ENCODE measurements at regions not wholly inside any gene's neighbourhood (a gene's known extent, or its start where the extent isn't known, plus 50 kb on each side); places are given as distances from the start of the nearest gene placed in this dataset.

- TF ChIP-seq ZNF184 (tag by site-specific recombination; IDR thresholded peaks at IDR 0.05) (no peak), ZNF707 (tag by site-specific recombination; IDR thresholded peaks at IDR 0.05) (no peak), SP3 (tag by site-specific recombination; IDR thresholded peaks at IDR 0.05) (no peak), ZNF362 (tag by site-specific recombination; IDR thresholded peaks at IDR 0.05) (no peak), ZNF274 (IDR thresholded peaks at IDR 0.05; ENCODE audit: low read length) (no peak), ZNF274 (tag by site-specific recombination; IDR thresholded peaks at IDR 0.05; ENCODE audit: borderline replicate concordance) (no peak), PRDM2 (tag by site-specific recombination; IDR thresholded peaks at IDR 0.05; ENCODE audit: borderline replicate concordance) (no peak), ATF2 (tag by site-specific recombination; IDR thresholded peaks at IDR 0.05; ENCODE audit: low read depth) (no peak), TCF7L2 (IDR thresholded peaks at IDR 0.05; ENCODE audit: borderline replicate concordance, low read depth, low read length) (no peak), ZBTB17 (tag by site-specific recombination; IDR thresholded peaks at IDR 0.05) (no peak), ZNF837 (tag by site-specific recombination; IDR thresholded peaks at IDR 0.05) (no peak)
- TF ChIP-seq, protein P1, sequence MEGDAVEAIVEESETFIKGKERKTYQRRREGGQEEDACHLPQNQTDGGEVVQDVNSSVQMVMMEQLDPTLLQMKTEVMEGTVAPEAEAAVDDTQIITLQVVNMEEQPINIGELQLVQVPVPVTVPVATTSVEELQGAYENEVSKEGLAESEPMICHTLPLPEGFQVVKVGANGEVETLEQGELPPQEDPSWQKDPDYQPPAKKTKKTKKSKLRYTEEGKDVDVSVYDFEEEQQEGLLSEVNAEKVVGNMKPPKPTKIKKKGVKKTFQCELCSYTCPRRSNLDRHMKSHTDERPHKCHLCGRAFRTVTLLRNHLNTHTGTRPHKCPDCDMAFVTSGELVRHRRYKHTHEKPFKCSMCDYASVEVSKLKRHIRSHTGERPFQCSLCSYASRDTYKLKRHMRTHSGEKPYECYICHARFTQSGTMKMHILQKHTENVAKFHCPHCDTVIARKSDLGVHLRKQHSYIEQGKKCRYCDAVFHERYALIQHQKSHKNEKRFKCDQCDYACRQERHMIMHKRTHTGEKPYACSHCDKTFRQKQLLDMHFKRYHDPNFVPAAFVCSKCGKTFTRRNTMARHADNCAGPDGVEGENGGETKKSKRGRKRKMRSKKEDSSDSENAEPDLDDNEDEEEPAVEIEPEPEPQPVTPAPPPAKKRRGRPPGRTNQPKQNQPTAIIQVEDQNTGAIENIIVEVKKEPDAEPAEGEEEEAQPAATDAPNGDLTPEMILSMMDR (tag by site-specific recombination; IDR thresholded peaks at IDR 0.05), result no peak
- TF ChIP-seq, protein P2, sequence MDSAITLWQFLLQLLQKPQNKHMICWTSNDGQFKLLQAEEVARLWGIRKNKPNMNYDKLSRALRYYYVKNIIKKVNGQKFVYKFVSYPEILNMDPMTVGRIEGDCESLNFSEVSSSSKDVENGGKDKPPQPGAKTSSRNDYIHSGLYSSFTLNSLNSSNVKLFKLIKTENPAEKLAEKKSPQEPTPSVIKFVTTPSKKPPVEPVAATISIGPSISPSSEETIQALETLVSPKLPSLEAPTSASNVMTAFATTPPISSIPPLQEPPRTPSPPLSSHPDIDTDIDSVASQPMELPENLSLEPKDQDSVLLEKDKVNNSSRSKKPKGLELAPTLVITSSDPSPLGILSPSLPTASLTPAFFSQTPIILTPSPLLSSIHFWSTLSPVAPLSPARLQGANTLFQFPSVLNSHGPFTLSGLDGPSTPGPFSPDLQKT (IDR thresholded peaks at IDR 0.05; ENCODE audit: borderline replicate concordance, low read depth, low read length), result no peak
- TF ChIP-seq, protein P3, sequence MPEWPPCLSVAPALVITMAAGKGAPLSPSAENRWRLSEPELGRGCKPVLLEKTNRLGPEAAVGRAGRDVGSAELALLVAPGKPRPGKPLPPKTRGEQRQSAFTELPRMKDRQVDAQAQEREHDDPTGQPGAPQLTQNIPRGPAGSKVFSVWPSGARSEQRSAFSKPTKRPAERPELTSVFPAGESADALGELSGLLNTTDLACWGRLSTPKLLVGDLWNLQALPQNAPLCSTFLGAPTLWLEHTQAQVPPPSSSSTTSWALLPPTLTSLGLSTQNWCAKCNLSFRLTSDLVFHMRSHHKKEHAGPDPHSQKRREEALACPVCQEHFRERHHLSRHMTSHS (tag by site-specific recombination; IDR thresholded peaks at IDR 0.05), result no peak
Observed at GRCh38 chr17:77526259-77526711, 385.5 kb downstream of the SEC14L1 start.
